ENCODE measurements at regions not wholly inside any gene's neighbourhood (a gene's known extent, or its start where the extent isn't known, plus 50 kb on each side); places are given as distances from the start of the nearest gene placed in this dataset.

DNA sequence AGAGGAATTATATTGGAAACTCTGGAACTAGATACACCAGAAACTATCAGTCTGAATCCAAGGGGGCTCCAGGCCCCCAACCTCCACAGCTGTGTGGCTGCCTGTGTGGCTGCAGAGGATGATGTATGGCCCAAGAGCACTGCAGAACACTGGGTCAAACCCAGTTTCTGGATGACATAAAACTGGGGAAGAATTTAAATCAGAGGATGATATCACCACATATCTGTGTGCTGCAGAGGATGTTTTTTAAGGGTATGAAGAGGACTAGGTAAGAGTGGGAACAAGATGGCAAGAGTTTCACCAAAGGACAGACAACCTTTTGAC is 226.4 kb downstream of the SUCLA2 start:
- POLR2A ChIA-PET, result no interaction called here
- ATAC-seq (no peak), DNase-seq (no peak)
- Mint-ChIP-seq H3K9me3 (peaks cover 14% of the 10 kb centered on the region), H3K27ac (no peak overlapping the region), H3K4me1 (ENCODE audit: low read depth) (no peaks in the 10 kb centered on the region), H3K27me3 (peaks cover 8% of the 10 kb centered on the region), H3K4me3 (no peak overlapping the region), H3K36me3 (ENCODE audit: low read depth) (no peaks in the 10 kb centered on the region)
- intact Hi-C loops (cut with micrococcal nuclease), result loop anchor here (5.0 to 10.0 kb wide), 2 partner anchors 180 to 942 kb away; no protein-coding TSS in a partner anchor
- TF ChIP-seq, protein P1, sequence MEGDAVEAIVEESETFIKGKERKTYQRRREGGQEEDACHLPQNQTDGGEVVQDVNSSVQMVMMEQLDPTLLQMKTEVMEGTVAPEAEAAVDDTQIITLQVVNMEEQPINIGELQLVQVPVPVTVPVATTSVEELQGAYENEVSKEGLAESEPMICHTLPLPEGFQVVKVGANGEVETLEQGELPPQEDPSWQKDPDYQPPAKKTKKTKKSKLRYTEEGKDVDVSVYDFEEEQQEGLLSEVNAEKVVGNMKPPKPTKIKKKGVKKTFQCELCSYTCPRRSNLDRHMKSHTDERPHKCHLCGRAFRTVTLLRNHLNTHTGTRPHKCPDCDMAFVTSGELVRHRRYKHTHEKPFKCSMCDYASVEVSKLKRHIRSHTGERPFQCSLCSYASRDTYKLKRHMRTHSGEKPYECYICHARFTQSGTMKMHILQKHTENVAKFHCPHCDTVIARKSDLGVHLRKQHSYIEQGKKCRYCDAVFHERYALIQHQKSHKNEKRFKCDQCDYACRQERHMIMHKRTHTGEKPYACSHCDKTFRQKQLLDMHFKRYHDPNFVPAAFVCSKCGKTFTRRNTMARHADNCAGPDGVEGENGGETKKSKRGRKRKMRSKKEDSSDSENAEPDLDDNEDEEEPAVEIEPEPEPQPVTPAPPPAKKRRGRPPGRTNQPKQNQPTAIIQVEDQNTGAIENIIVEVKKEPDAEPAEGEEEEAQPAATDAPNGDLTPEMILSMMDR (IDR thresholded peaks at IDR 0.05), result no peak
- CTCF ChIA-PET, result interaction anchor here (1.0 kb wide), 1 partner anchor 944 kb away, joined by 6 read pairs; no protein-coding TSS in a partner anchor

DNA sequence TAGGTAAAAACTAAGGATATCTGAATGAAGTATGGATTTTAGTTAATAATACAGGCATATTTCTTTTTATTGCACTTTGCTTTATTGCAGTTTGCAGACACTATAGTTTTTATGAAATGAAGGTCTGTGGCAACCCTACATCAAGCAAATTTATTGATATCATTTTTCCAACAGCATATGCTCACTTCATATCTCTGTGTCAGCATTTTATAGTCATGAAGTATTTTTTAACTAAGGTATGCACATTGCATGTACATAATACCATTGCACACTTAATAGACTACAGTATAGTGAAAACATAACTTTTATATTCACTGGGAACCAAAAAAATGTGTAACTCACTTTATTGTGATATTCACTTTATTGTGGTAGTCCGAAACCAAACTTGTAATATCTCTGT is 236.3 kb downstream of the SUCLA2 start:
- Mint-ChIP-seq H3K27me3 (peaks cover 3% of the 10 kb centered on the region), H3K27ac (no peak overlapping the region), H3K36me3 (ENCODE audit: low read depth) (no peaks in the 10 kb centered on the region), H3K4me3 (no peak overlapping the region), H3K4me1 (ENCODE audit: low read depth) (no peaks in the 10 kb centered on the region), H3K9me3 (peaks cover 5% of the 10 kb centered on the region)
- CTCF ChIA-PET, result no interaction called here
- intact Hi-C loops (cut with micrococcal nuclease), result no loop called here
- POLR2A ChIA-PET, result no interaction called here
- ATAC-seq, result no peak
- TF ChIP-seq, protein P1 (IDR thresholded peaks at IDR 0.05), result no peak
- no peak for DNase-seq

DNA sequence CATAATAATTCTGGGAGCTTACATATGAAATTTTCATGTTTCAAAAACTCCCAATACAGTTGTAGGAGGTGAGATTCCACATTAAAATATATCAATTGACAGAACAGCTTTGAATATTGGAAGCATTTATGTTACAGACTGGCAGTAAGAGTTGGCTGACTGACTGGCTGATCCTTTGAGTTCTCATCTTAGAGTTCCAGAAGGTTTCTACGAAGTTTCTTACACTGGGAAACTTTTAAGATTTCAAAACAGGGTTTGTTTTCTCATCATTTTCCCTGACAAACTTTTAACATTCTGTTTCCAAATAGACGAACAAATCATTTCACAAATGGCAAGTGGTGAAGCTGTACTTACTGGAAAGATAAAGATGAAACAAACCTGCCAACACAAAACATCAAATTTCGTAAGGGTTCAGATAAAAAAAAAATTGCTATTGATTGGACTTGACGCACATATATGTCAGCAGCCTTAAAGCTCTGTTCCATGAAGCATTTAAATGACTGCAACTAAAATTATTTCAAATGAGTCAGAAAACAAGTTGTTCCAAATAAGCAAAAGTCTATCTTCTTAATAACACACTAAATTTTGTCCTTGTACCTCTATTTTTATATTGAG is 243.5 kb downstream of the SUCLA2 start:
- ChIA-PET CTCF (no interaction called here), POLR2A (no interaction called here)
- Mint-ChIP-seq H3K27me3 (peaks cover 1% of the 10 kb centered on the region), H3K36me3 (ENCODE audit: low read depth) (no peaks in the 10 kb centered on the region), H3K4me3 (no peak overlapping the region), H3K4me1 (ENCODE audit: low read depth) (no peaks in the 10 kb centered on the region), H3K9me3 (no peaks in the 10 kb centered on the region), H3K27ac (no peak overlapping the region)
- intact Hi-C loops (cut with micrococcal nuclease), result no loop called here
- TF ChIP-seq, protein P1 (IDR thresholded peaks at IDR 0.05), result no peak
- DNase-seq, result no peak
- ATAC-seq, result no peak

DNA sequence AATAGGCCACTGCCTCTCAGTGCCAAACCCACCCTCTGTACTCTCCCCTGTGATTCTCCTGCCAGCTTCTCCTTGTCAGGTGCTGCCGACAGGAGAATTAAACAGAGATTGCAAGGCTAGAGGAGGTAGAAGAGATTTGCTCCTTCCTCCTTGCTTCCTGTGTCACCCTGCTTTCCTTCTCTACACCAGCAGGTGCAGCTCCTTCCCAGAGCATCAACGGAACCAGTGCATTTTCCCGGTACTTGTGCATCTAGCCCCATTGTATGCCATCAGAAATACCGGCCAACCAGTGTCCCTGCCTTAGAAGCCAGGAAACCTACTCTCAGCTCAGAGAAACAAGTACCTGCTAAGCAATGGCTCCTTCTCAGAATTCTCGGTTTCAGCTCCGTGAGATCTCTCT is 253.2 kb downstream of the SUCLA2 start:
- Mint-ChIP-seq H3K4me1 (ENCODE audit: low read depth) (no peaks in the 10 kb centered on the region), H3K27me3 (peaks cover 3% of the 10 kb centered on the region), H3K4me3 (no peak overlapping the region), H3K27ac (no peak overlapping the region), H3K9me3 (no peaks in the 10 kb centered on the region), H3K36me3 (ENCODE audit: low read depth) (no peaks in the 10 kb centered on the region)
- intact Hi-C loops (cut with micrococcal nuclease), result no loop called here
- TF ChIP-seq, protein P1 (IDR thresholded peaks at IDR 0.05), result no peak
- POLR2A ChIA-PET, result no interaction called here
- CTCF ChIA-PET, result no interaction called here
- DNase-seq (no peak), ATAC-seq (no peak)

DNA sequence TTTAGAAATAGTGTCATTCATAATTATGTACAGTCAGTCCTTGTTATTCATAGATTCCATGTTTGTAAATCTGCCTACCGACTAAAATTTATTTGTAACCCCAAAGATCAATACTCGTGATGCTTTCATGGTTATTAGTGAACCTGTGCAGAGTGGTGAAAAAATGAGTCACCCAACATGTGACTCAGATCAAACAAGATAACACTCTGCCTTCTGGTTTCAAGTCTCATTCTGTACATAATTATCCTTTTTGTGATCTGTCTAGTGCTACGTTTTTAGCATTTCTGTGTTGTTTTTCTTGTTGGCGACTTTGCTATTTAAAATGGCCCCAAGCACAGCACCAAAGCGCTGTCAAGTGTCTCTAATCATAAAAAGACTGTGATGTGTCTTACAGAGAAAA is 274.7 kb downstream of the SUCLA2 start:
- Mint-ChIP-seq H3K27ac (no peak overlapping the region), H3K9me3 (no peaks in the 10 kb centered on the region), H3K36me3 (ENCODE audit: low read depth) (no peaks in the 10 kb centered on the region), H3K27me3 (no peaks in the 10 kb centered on the region), H3K4me3 (no peak overlapping the region), H3K4me1 (ENCODE audit: low read depth) (no peaks in the 10 kb centered on the region)
- POLR2A ChIA-PET, result no interaction called here
- TF ChIP-seq, protein P1 (IDR thresholded peaks at IDR 0.05), result no peak
- CTCF ChIA-PET, result no interaction called here
- no peak for DNase-seq
- no peak for ATAC-seq
- intact Hi-C loops (cut with micrococcal nuclease), result no loop called here
